ENCODE measurements at regions not wholly inside any gene's neighbourhood (a gene's known extent, or its start where the extent isn't known, plus 50 kb on each side); places are given as distances from the start of the nearest gene placed in this dataset.
"Not testable (repeated sequence)": the region's sequence is repeated elsewhere in the genome, so short reads cannot be mapped to it uniquely, and the experiment has no call there.

GRCh38 chr4:162938738-162939485, 227.8 kb downstream of the NAF1 start:
- DNase-seq, result no peak

DNA sequence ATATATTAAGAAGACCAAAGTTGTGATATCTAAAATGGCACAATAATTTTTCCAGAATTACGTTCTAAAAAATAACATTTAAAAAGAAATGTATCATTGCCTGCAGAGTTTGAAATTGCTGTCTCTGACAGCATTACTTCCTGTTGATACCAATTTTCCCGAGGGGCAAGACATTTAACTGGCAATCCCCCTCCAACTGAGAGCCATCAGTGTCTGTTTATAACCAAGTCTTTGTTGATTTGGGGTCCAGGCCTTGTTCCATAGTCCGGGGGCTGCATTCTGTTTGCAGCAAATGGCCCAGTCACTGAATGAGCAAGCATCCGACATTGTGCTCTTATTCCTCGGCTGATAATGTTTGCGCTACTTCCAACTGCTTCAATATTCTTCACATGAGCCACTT, 231.5 kb downstream of the NAF1 start:
- DNase-seq, result no peak

DNA sequence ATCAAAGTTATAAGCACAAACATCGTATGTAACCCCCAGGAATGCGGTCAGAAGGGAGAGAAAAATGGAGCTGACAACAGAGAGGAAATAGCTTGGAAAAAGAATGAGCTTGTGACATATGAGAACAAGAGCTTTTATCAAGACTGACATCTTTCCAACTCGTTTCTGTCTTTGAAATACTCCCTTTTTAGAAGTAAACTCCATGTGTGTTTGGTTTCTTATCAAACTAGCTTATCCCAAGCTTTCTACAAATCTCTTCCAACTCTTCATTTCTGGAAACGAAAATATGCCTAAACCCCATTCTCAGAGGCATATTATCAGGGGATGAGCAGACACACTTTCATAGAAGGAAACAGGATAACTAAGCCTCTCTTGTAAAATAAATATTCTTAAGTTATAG, 235.4 kb downstream of the NAF1 start:
- DNase-seq, result no peak

DNA sequence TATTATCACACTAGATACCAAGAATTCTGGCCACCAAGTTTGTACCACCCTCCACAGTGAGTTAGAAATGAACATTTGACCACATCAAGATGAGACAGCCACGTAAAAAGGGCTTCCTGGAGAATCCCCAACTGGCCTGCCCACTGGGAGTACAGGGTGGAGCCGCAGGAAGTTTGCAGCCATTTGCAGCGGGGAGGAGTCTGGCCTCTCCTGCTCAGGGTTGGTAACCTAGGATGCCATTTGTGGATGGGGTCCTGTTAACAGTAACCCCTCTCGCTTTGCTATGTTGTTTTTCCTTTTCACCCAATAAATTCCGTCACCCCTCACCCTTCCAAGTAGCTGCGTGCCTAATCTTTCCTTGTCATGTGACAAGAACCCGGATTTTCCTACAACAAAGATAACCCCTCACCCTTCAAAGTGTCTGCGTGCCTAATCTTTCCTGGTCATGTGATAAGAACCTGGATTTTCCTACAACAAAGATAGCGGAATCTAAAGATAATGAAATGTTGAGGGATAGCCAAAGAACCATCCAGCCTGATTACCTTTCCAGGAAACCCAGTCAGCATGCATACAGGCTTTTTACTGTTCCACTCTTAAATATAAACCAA, 245.4 kb downstream of the NAF1 start:
- no peak for DNase-seq

DNA sequence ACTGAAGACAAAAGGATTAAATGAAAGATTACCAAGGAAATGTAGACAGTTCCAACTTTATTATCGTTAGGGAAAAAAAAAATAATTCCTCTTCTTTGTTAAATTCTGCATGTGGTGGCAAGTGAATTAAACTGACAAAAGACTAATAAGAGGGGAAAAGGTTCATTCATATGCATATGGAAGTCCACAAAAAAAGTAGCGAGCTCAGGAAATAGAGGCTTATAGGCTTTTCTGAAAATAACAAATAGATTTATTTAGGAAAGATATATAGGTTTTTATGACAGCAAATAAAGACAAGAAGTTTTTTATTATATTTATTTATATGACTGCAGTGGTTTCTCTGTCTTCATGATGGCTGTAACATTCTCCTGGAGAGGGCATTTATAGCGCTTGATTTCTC, 246.0 kb downstream of the NAF1 start:
- DNase-seq, result no peak

DNA sequence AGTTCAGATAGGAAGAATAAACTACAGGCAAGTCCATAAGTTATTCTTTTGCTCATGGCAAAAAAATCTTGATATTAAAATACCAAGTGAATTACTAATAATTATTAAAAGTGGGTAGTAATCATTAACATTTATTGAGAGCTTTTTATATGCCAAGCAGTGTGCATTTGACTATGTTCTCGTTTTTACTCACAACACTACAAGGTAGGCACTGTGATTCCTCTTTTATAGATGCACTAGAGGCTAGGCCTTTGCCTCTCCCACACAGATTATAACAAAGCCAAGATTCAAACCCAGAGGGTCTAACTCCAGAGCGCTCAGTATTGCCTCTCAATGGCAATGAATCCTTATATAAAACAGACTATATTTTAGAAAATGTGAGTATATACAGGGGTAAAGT, 254.2 kb downstream of the NAF1 start:
- no peak for DNase-seq

DNA sequence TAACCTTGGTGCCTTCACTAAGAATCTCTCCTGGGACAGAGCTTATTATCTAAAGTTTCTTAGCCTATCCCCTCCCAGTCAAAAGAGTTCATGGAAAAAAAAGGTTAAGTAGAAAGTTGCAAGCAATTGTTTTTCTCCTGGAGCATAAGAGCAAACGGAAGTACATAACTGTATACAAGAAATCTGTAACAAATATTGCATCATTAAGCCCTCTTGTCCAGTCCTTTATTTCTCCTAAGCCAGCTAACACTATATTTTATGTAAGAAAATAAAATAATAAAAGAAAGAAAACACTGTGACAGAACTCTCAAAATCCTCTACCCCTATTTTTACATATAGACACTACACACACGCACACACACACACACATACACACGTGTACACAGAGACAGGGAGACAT, 255.3 kb downstream of the NAF1 start:
- no peak for DNase-seq

DNA sequence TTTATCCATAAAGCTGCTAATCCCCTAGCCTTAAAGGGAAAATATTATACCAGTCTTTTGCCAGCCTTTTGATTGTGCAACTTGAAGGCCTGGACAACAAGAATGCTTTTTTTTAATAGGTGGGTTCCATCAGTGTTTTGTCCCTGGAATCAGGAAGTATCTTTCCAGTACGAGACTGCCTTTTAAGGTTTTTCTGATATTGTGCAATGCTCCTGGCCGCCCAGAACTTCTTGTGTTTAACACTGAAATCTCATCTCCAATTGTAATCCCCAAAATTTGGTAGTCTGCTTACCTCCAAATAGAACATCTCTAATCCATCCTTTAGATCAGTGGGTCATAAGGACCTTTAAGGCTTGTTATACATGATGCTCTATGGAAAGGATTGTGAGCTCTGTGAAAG, 256.7 kb downstream of the NAF1 start:
- no peak for DNase-seq

- DNase-seq, result no peak
Measured at GRCh38 chr4:162894387-162894786, 272.3 kb downstream of the NAF1 start.

GRCh38 chr4:162891788-162892707, 274.6 kb downstream of the NAF1 start:
- no peak for DNase-seq

DNA sequence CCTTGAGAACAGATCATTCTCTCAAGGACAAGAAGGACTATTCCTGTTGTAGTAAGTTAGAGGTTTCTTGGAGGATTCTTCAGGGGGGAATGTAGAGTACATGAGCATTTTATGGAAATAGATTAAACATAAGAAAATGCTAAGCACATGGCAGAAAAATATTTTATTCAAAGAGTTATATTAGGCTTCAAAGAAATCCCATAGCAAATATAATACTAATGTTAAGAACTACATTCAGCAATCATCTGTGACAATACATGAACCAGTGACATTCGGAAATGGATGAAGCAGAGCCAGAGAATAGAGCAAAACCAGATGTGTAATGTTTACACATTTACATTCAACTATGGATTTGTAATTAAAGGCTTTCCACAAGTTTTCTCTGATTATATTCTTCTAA, 288.6 kb downstream of the NAF1 start:
- DNase-seq, result no peak

DNA sequence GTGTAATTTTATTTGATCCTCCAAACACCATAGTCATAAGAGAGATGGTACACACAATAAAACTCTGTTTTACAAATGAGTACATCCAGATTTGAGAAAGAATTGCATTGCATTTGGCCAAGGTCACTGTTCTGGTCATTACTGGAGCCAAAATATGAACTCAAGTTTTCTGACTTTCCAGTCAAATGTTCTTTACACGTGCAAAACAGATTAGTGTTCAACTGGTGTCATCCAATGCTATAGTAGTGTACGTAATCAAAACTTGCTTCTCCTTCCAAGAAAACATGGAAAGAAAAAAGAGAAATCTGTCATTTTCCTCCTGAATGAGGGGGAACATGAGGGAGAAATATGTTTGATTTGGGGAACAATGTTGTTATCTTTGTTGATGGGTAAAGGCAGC, 291.9 kb downstream of the NAF1 start:
- DNase-seq, result no peak

GRCh38 chr4:162871990-162872389, 294.7 kb downstream of the NAF1 start:
- peak; percentile 49 for DNase-seq

DNA sequence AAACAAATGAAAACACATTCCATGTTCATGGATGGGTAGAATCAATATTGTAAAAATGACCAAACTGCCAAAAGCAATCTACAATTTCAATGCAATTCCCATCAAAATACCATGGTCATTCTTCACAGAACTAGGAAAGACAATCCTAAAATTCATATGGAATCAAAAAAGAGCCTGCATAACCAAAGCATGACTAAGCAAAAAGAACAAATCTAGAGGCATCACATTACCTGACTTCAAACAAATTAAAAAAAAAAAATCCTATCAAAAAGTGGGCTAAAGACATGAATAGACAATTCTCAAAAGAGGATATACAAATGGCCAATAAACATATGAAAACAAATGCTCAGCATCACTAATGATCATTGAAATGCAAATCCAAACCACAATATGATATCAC, 297.5 kb downstream of the NAF1 start:
- DNase-seq, result no peak

GRCh38 chr4:162866565-162866964, 300.1 kb downstream of the NAF1 start:
- DNase-seq, result no peak

GRCh38 chr4:162865102-162865501, 301.6 kb downstream of the NAF1 start:
- DNase-seq, result no peak

GRCh38 chr4:162853788-162854187, 312.9 kb downstream of the NAF1 start:
- no peak for DNase-seq

DNA sequence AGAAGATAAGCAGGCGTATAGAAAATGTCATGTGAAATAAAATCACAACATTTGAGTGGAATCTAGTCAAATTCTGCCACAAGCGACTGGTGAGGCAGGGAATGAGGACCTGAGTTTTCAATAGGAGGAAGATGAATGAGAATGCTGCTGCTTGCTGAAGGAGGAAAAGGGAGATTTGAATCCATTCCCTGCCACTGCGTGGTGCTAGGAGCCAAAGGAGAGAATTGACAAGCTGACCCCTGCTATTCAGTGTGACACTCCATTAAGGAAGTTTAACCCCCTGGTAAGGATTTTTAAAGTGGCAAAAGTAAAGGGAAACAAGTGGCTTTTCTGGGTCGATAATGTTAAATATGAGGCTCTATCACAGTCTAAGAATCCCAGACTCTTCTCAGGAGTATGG, 314.0 kb downstream of the NAF1 start:
- DNase-seq, result no peak

DNA sequence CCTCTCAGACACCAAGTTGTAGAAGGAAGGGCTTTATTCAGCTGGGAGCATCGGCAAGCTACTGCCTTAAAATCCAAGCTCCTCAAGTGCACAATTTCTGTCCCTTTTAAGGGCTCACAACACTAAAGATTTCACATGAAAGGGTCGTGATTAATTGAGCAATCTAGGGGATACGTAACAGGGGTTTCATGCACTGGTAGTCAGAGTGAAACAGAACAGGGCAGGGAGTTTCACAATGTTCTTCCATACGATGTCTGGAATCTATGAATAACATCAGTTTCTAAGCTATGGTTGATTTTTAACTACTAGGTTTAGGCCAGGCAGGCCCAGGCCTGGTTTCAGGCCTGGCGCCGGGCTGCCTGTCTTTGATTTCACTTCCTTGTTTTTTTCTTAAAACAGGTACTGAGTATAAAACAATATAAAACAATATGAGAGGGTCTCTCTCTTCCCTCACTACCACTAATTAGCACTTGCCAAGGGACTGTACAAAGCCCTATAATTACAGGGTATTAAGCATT, 315.4 kb downstream of the NAF1 start:
- not testable (repeated sequence) for DNase-seq

DNA sequence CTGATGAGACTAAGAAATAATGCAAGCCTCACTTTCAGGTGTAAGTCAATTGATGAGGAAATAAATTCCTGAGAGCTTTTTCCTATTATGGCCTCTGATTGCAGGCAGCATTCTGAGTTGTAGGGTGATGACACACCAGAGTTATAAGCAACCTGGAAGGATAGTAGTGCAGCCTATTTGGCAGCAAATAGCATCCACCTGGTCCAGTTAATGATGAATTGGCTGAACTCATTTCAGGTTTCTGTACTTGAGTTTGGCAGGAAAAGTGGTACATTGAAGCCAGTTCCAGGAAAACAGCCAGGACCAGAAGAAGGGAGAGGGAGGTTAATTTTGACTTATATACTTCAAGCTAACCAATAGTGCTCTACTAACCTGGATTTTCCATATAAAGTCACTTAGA, 316.8 kb downstream of the NAF1 start:
- peak; percentile 53 for DNase-seq

DNA sequence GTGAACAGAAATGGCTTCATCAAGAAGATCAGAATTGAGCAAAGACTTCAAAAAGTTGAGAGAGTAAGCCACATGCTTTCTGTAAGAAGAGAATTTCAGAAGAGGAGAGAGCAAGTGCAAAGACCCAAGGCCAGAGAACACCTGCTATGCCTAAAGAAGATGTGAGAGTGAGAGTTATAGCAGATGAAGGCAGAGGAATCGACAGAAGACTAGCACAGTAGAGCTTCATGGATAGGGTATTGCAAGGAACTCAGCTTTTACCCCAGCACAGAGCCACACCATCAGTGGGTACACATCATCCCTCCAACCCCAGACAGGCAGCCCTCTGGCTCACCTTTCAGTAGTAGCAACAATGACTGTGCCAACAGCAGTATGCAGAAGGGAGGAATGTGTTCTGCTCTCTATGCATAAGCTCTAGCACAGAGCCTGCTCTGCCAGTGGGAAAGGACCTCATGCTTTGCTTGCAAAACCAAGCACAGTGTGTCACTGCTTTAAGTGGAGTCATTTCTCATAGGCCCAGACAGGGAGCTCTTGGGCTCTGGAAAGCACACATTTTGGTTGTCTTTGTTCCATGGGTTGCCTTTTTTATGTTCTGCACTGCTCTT, 318.6 kb downstream of the NAF1 start:
- no peak for DNase-seq

DNA sequence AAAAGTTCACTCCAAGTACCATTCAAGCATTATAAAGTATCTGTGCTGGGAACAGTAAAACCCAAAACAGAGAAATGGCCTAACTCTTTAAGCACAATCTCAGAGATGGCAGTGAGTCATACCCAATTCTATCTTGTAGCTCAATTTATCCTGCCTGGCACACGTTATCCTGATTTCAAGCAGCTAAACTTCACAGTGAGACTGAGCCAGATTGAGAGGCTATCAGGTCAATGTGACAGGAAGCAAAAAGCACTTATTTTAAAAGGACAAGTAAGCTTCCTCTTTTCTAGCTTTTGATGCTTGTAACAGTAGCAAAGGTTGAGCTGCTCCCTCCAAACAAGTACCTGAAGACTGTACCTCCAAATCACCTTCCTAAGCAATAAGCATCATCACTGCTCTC, 324.9 kb downstream of the NAF1 start:
- DNase-seq, result no peak

- no peak for DNase-seq
Measured at GRCh38 chr4:162839814-162840213, 326.9 kb downstream of the NAF1 start.

Measured in right forelimb (tissue), 1 donor.